AG10803 (cell line): ENCODE measurements at regions not wholly inside any gene's neighbourhood (a gene's known extent, or its start where the extent isn't known, plus 50 kb on each side); places are given as distances from the start of the nearest gene placed in this dataset.

Experiments
- DNase-seq: peaks from one replicate; pipeline ENCODE4 v3.0.0; 2010; ENCODE audit warnings: low read depth
- H3K4me3 ChIP-seq: 2 replicates; pipeline ENCODE4 v1.5.1; 2011; ENCODE audit warnings: mild to moderate bottlenecking, low read length, control low read depth
- TF ChIP-seq, protein P1 (sequence below): conservative IDR thresholded peaks from 2 replicates; pipeline ENCODE4 v1.5.1; 2011; ENCODE audit warnings: mild to moderate bottlenecking, low read length, control low read depth, inconsistent platforms

- no peak for DNase-seq
- H3K4me3 ChIP-seq = no peak overlapping the region
- TF ChIP-seq, protein P1, sequence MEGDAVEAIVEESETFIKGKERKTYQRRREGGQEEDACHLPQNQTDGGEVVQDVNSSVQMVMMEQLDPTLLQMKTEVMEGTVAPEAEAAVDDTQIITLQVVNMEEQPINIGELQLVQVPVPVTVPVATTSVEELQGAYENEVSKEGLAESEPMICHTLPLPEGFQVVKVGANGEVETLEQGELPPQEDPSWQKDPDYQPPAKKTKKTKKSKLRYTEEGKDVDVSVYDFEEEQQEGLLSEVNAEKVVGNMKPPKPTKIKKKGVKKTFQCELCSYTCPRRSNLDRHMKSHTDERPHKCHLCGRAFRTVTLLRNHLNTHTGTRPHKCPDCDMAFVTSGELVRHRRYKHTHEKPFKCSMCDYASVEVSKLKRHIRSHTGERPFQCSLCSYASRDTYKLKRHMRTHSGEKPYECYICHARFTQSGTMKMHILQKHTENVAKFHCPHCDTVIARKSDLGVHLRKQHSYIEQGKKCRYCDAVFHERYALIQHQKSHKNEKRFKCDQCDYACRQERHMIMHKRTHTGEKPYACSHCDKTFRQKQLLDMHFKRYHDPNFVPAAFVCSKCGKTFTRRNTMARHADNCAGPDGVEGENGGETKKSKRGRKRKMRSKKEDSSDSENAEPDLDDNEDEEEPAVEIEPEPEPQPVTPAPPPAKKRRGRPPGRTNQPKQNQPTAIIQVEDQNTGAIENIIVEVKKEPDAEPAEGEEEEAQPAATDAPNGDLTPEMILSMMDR = no peak
These were observed 699.9 kb downstream of the DSC3 start for GRCh38 chr18:30342675-30343074.

- no peak overlapping the region for H3K4me3 ChIP-seq
- no peak for DNase-seq
- TF ChIP-seq, protein P1 = no peak
These were observed 707.8 kb downstream of the DSC3 start for GRCh38 chr18:30334781-30335180.

DNA sequence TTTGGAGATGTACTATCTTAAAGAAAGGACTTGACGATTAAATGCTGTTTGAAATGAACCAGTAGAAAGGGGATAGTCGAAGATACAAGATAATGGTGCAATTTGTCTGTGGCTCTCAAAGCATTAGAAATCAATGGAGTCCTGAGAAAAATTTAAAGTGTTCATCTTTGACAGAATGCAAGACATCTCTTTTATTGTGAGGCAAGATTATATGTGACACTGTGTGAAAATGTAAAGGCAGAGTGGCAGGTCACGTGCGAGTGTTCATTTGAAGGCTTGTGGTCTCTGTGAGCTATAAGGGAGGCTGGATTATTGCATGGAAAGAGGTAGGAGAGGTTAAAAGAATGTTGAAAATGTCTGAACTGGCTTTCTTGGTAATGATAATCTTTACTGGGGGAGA lies 709.2 kb downstream of the DSC3 start:
- H3K4me3 ChIP-seq = no peak overlapping the region
- no peak for DNase-seq
- TF ChIP-seq, protein P1 = no peak

- no peak for DNase-seq
- H3K4me3 ChIP-seq = no peak overlapping the region
- TF ChIP-seq, protein P1 = no peak
These were observed 713.7 kb downstream of the DSC3 start for GRCh38 chr18:30328839-30329238.

GRCh38 chr18:30302181-30302580 lies 740.4 kb downstream of the DSC3 start:
- DNase-seq = no peak
- H3K4me3 ChIP-seq = no peak overlapping the region
- TF ChIP-seq, protein P1 = no peak

GRCh38 chr18:30298769-30299168 lies 743.8 kb downstream of the DSC3 start:
- TF ChIP-seq, protein P1 = no peak
- DNase-seq = no peak
- H3K4me3 ChIP-seq = no peak overlapping the region

DNA sequence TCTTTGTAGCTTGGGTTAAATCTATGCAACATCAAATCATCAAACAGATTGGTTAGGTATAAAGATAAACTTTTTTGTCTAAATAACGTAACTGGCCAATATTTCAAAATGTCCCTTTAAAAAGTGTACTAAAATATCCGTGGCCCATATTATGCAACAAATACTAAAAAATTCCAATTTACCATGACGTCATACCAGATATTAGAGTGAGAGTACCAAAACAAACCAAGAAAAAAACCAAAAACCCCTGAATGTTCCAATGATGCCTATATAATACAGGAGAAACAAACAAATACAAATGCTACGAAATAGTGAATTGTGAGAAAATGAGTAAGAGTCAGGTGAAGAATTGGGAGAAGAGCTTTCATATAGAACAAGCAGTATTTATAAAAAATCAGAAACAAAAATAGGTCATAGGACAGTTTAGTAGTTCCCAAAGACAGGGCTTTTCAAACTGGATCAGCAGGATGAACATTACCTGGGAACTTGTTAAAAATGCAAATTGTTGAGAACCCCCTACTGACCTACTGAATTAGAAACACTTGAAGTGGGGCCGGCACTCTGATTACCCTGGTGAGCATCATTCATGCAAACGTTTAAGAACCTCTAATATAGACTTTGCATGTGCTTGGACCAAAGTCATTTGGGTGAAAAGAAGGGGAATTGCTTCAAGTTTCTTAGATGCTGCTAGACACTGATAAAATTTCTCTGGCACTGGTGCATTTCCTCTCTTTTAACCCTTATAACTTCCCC lies 753.7 kb downstream of the DSC3 start:
- TF ChIP-seq, protein P1 = no peak
- H3K4me3 ChIP-seq = no peak overlapping the region
- DNase-seq = no peak
